ENCODE measurements at regions not wholly inside any gene's neighbourhood (a gene's known extent, or its start where the extent isn't known, plus 50 kb on each side); places are given as distances from the start of the nearest gene placed in this dataset.
"Not testable (repeated sequence)": the region's sequence is repeated elsewhere in the genome, so short reads cannot be mapped to it uniquely, and the experiment has no call there.

DNA sequence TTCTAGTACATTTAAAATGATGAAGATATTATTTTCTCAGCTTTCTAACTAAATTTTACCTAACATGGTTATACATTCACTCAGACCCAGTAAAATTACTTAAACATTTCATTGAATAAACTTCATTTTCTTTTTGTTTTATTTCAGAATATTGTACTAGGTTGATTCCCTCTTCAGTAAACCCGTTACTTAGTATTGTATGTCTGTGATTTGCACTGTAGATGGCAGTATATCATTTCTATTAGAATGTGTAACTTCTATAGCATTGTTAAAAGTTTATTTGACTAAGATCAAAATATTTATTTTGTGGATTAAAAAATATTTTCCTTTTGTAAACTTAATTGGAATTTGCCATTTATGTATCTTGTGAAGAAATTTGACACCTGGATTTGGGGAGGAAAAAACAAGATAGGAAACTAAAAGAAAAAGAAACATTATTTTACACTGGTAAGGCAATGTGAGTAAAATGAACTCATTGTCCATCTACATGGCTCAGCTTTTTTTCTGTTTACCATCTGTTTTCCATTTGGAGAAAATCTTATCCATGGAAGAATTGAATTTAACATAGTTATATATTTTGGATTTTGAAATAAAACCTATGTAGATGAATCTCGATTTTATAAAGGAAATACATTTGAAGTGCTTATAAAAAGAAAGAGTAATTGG is 145.6 kb upstream of the METTL14 start:
- not testable (repeated sequence) for H3K27ac Mint-ChIP-seq; H3K36me3 Mint-ChIP-seq (ENCODE audit: low read depth); DNase-seq; H3K4me3 Mint-ChIP-seq; H3K27me3 Mint-ChIP-seq; H3K4me1 Mint-ChIP-seq (ENCODE audit: low read depth); H3K9me3 Mint-ChIP-seq

- not testable (repeated sequence) for H3K4me1 Mint-ChIP-seq (ENCODE audit: low read depth); DNase-seq; H3K36me3 Mint-ChIP-seq (ENCODE audit: low read depth); H3K9me3 Mint-ChIP-seq; H3K4me3 Mint-ChIP-seq; H3K27ac Mint-ChIP-seq
- peaks cover 11% of the 10 kb centered on the region for H3K27me3 Mint-ChIP-seq
These were observed 128.6 kb upstream of the METTL14 start for GRCh38 chr4:118556576-118556975.

DNA sequence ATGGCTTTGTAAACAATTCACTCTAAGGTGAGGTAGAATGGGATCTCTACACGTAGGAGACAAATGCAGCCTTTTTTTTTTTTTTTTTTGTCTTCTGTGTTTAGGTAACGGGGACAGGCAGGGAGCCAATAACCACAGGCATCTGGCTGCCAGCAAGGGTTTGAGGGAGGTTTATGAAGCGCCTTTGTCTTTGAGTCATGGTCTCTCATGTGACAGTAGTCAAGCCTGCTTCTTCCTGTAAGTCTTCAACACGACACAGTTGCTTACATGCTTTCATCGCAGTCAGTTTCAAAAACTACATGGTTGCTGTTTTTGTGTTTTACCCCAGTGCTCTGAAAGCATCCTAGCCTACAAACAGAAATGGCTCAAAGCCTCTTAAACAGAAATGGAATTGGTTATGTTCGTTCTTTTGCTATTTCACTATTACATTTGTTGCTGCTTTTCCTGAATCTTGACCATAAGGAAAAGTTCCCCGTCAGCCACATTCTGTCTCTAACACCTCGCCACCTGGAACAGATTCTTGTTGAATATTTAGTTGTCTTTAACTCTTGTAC is 127.8 kb upstream of the METTL14 start:
- DNase-seq, result no peak
- H3K9me3 Mint-ChIP-seq, result no peaks in the 10 kb centered on the region
- H3K4me3 Mint-ChIP-seq, result no peak overlapping the region
- no peaks in the 10 kb centered on the region for H3K4me1 Mint-ChIP-seq (ENCODE audit: low read depth)
- peaks cover 16% of the 10 kb centered on the region for H3K27me3 Mint-ChIP-seq
- no peaks in the 10 kb centered on the region for H3K36me3 Mint-ChIP-seq (ENCODE audit: low read depth)
- H3K27ac Mint-ChIP-seq, result no peak overlapping the region

DNA sequence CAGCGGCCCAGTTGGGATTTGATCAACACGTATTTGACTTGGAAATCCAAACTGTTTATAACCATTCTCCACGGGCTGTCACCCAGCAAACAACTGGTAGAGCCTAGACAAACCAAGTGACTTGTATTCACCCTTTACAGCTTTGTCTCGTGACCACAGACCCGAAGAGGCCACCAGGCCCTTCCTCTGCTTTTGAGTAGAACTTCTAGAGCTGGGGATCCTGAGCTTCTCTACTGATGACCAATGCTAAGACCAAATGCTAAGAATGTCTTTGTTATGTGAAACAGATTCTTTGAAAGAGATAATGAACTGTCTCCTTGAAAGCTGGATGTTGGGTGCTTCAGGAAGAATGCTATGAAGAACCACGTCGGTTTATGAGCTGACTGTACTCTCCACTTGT is 127.0 kb upstream of the METTL14 start:
- not testable (repeated sequence) for H3K36me3 Mint-ChIP-seq (ENCODE audit: low read depth); H3K9me3 Mint-ChIP-seq; H3K4me1 Mint-ChIP-seq (ENCODE audit: low read depth); DNase-seq; H3K4me3 Mint-ChIP-seq; H3K27ac Mint-ChIP-seq
- peaks cover 16% of the 10 kb centered on the region for H3K27me3 Mint-ChIP-seq

DNA sequence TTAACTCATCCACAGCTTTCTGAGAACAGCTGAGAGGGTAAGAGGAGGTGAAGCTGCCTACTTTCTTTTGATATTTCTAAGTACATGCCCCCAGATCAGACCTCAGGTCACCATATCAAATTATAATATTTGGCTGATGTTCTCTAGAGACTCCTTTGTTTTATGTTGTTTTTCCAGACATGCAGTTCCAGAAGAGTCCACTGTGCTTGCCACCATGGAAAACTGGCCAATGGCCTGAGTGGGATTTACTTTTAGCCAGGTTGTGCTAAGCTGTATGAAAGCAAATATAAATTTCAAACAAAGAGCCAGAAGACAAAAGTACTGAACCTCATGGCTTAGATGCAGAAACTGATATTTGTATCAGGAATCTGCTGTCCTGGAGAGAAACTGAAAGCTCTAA is 123.6 kb upstream of the METTL14 start:
- peaks cover 13% of the 10 kb centered on the region for H3K27me3 Mint-ChIP-seq
- not testable (repeated sequence) for DNase-seq; H3K9me3 Mint-ChIP-seq; H3K36me3 Mint-ChIP-seq (ENCODE audit: low read depth); H3K27ac Mint-ChIP-seq; H3K4me3 Mint-ChIP-seq; H3K4me1 Mint-ChIP-seq (ENCODE audit: low read depth)

GRCh38 chr4:118566003-118566513 is 119.1 kb upstream of the METTL14 start:
- not testable (repeated sequence) for DNase-seq; H3K4me1 Mint-ChIP-seq (ENCODE audit: low read depth); H3K36me3 Mint-ChIP-seq (ENCODE audit: low read depth); H3K27ac Mint-ChIP-seq; H3K9me3 Mint-ChIP-seq; H3K4me3 Mint-ChIP-seq
- H3K27me3 Mint-ChIP-seq, result peaks cover 15% of the 10 kb centered on the region

- H3K9me3 Mint-ChIP-seq; H3K36me3 Mint-ChIP-seq (ENCODE audit: low read depth); DNase-seq; H3K4me3 Mint-ChIP-seq; H3K27ac Mint-ChIP-seq; H3K4me1 Mint-ChIP-seq (ENCODE audit: low read depth): not testable (repeated sequence)
- H3K27me3 Mint-ChIP-seq, result peaks cover 16% of the 10 kb centered on the region
These were observed 112.2 kb upstream of the METTL14 start for GRCh38 chr4:118572991-118573390.

- not testable (repeated sequence) for H3K9me3 Mint-ChIP-seq; H3K36me3 Mint-ChIP-seq (ENCODE audit: low read depth); H3K4me3 Mint-ChIP-seq; H3K4me1 Mint-ChIP-seq (ENCODE audit: low read depth); DNase-seq; H3K27ac Mint-ChIP-seq
- H3K27me3 Mint-ChIP-seq, result peaks cover 15% of the 10 kb centered on the region
These were observed 110.8 kb upstream of the METTL14 start for GRCh38 chr4:118574251-118574913.

DNA sequence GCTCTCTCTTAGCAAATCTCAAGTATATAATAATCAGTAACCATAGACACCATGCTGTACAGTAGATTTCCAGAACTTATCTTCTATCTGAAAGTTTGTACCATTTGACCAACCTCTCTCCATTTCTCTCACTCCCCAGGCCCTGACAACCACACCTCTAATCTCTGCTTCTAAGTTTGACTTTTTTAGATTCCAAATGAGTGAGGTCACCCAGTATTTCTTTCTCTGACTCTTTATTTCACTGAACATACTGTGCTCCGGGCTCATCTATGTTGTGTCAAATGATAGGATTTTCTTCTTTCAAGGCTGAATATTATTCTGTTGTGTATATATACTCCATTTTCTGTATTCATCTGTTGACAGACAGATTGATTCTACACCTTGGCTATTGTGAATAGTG is 110.1 kb upstream of the METTL14 start:
- H3K9me3 Mint-ChIP-seq; H3K4me1 Mint-ChIP-seq (ENCODE audit: low read depth); H3K4me3 Mint-ChIP-seq; H3K36me3 Mint-ChIP-seq (ENCODE audit: low read depth); H3K27ac Mint-ChIP-seq; DNase-seq: not testable (repeated sequence)
- H3K27me3 Mint-ChIP-seq, result peaks cover 17% of the 10 kb centered on the region

- not testable (repeated sequence) for H3K27ac Mint-ChIP-seq; H3K9me3 Mint-ChIP-seq; H3K4me3 Mint-ChIP-seq; H3K36me3 Mint-ChIP-seq (ENCODE audit: low read depth); DNase-seq; H3K4me1 Mint-ChIP-seq (ENCODE audit: low read depth)
- H3K27me3 Mint-ChIP-seq, result peaks cover 17% of the 10 kb centered on the region
These were observed 109.5 kb upstream of the METTL14 start for GRCh38 chr4:118575726-118576125.

DNA sequence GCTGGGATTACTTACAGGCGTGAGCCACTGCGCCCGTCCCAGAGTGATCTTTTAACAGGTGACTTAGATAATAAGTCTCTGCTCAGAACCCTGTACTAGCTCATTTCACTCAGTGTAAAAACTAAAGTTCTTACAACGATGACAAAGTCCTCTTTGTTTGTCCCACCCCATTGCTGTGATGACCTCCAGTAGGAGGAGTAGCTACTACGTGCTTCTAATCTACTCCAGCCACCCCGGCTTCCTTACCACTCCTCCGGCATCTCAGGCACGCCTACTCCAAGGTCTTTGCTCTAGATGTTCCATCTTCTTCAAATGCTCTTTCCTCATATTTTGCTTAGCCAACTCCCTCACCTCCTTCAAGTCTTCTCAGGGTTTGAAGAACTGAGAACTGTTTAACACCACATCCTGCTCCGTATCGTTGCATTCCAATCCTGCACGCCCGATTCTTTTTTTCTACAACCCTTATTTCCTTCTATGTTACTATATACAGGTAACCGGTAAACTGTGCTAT is 108.4 kb upstream of the METTL14 start:
- not testable (repeated sequence) for DNase-seq; H3K4me1 Mint-ChIP-seq (ENCODE audit: low read depth); H3K27ac Mint-ChIP-seq; H3K9me3 Mint-ChIP-seq; H3K4me3 Mint-ChIP-seq; H3K36me3 Mint-ChIP-seq (ENCODE audit: low read depth)
- H3K27me3 Mint-ChIP-seq, result peaks cover 20% of the 10 kb centered on the region

DNA sequence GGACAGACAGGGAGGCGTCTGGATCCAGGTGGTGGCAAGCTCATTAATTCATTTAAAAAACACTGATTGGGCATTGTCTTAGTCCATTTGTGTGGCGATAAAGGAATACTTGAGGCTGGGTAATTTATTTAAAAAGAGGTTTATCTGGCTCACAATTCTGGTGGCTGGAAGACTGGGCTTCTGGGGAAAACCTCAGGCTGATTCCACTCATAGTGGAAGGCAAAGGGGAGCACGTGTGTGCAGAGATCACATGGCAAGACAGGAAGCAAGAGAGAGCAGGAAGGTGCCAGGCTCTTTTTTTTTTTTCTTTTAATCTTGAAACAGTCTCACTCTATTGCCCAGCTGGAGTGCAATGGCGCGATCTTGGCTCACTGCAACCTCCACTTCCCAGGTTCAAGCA is 100.2 kb upstream of the METTL14 start:
- H3K27me3 Mint-ChIP-seq, result peaks cover 38% of the 10 kb centered on the region
- no peak overlapping the region for H3K4me3 Mint-ChIP-seq
- H3K9me3 Mint-ChIP-seq, result no peaks in the 10 kb centered on the region
- no peaks in the 10 kb centered on the region for H3K36me3 Mint-ChIP-seq (ENCODE audit: low read depth)
- DNase-seq, result no peak
- H3K27ac Mint-ChIP-seq, result no peak overlapping the region
- no peaks in the 10 kb centered on the region for H3K4me1 Mint-ChIP-seq (ENCODE audit: low read depth)

GRCh38 chr4:118586357-118586790 is 98.8 kb upstream of the METTL14 start:
- Mint-ChIP-seq H3K27me3 (peaks cover 29% of the 10 kb centered on the region), H3K9me3 (no peaks in the 10 kb centered on the region), H3K36me3 (ENCODE audit: low read depth) (no peaks in the 10 kb centered on the region), H3K4me1 (ENCODE audit: low read depth) (peaks cover 9% of the 10 kb centered on the region), H3K4me3 (no peak overlapping the region), H3K27ac (no peak overlapping the region)
- no peak for DNase-seq

- Mint-ChIP-seq H3K36me3 (ENCODE audit: low read depth) (peaks cover 5% of the 10 kb centered on the region), H3K9me3 (no peaks in the 10 kb centered on the region), H3K27me3 (peaks cover 24% of the 10 kb centered on the region), H3K27ac (no peak overlapping the region), H3K4me3 (no peak overlapping the region), H3K4me1 (ENCODE audit: low read depth) (peaks cover 15% of the 10 kb centered on the region)
- no peak for DNase-seq
These were observed 97.9 kb upstream of the METTL14 start for GRCh38 chr4:118587116-118587831.
